Fibroblast of mammary gland (primary cell): ENCODE measurements at regions not wholly inside any gene's neighbourhood (a gene's known extent, or its start where the extent isn't known, plus 50 kb on each side); places are given as distances from the start of the nearest gene placed in this dataset.
"Not testable (repeated sequence)": the region's sequence is repeated elsewhere in the genome, so short reads cannot be mapped to it uniquely, and the experiment has no call there.

Experiments used
- DNase-seq: peaks from one replicate; pipeline ENCODE4 v3.0.0-alpha.2; 2010; ENCODE audit warnings: low read depth
- H3K4me3 ChIP-seq: 2 replicates; pipeline ENCODE4 v1.5.1; 2011; ENCODE audit warnings: low read depth, mild to moderate bottlenecking, low read length, moderate library complexity; ENCODE audit not compliant: control insufficient read depth
- CTCF ChIP-seq: conservative IDR thresholded peaks from 2 replicates; pipeline ENCODE4 v1.5.1; 2011; ENCODE audit warnings: low read depth, low read length, inconsistent platforms; ENCODE audit not compliant: control insufficient read depth, insufficient read depth

GRCh38 chr6:3970097-3970496, 108.8 kb downstream of the FAM217A start:
- no peak for TF ChIP-seq CTCF
- H3K4me3 ChIP-seq = no peak overlapping the region
- DNase-seq = no peak

GRCh38 chr6:3973152-3973551, 105.8 kb downstream of the FAM217A start:
- not testable (repeated sequence) for H3K4me3 ChIP-seq, DNase-seq

GRCh38 chr6:3977875-3978711, 100.8 kb downstream of the FAM217A start:
- peak; percentile 94 for DNase-seq
- H3K4me3 ChIP-seq = no peak overlapping the region
- TF ChIP-seq CTCF = peak; percentile 74

GRCh38 chr6:3978966-3979365, 100.0 kb downstream of the FAM217A start:
- not testable (repeated sequence) for H3K4me3 ChIP-seq, DNase-seq

- no peak overlapping the region for H3K4me3 ChIP-seq
- no peak for TF ChIP-seq CTCF
- no peak for DNase-seq
Observed at GRCh38 chr6:3981917-3982316, 97.0 kb downstream of the FAM217A start.

- no peak for DNase-seq
- TF ChIP-seq CTCF = no peak
- no peak overlapping the region for H3K4me3 ChIP-seq
Observed at GRCh38 chr6:3983778-3984177, 95.2 kb downstream of the FAM217A start.

- H3K4me3 ChIP-seq = no peak overlapping the region
- DNase-seq = no peak
- no peak for TF ChIP-seq CTCF
Observed at GRCh38 chr6:3984494-3984893, 94.4 kb downstream of the FAM217A start.

GRCh38 chr6:3986241-3986640, 92.7 kb downstream of the FAM217A start:
- DNase-seq = no peak
- no peak for TF ChIP-seq CTCF
- H3K4me3 ChIP-seq = no peak overlapping the region
